ENCODE measurements at regions not wholly inside any gene's neighbourhood (a gene's known extent, or its start where the extent isn't known, plus 50 kb on each side); places are given as distances from the start of the nearest gene placed in this dataset.

GRCh38 chr13:64935441-64935840 lies 2294.7 kb downstream of the PCDH9 start:
- ATAC-seq: peak; percentile 20
- no peak for TF ChIP-seq CSDC2 (CRISPR knock-in tag; IDR thresholded peaks at IDR 0.05)
- no peak for TF ChIP-seq ZC3H10 (CRISPR knock-in tag; IDR thresholded peaks at IDR 0.05)
- no peak for TF ChIP-seq ZFP30 (CRISPR knock-in tag; IDR thresholded peaks at IDR 0.05)

- peak; percentile 53; the same call in 1 of the 2 replicates for TF ChIP-seq CREB5 (CRISPR knock-in tag; IDR thresholded peaks at IDR 0.05; ENCODE audit: low read depth)
- no peak for TF ChIP-seq CSRNP3 (CRISPR knock-in tag; IDR thresholded peaks at IDR 0.05)
- TF ChIP-seq TCF4 (CRISPR knock-in tag; IDR thresholded peaks at IDR 0.05; ENCODE audit: borderline replicate concordance): peak; percentile 52; the same call in 1 of the 2 replicates
- TF ChIP-seq, protein P1, sequence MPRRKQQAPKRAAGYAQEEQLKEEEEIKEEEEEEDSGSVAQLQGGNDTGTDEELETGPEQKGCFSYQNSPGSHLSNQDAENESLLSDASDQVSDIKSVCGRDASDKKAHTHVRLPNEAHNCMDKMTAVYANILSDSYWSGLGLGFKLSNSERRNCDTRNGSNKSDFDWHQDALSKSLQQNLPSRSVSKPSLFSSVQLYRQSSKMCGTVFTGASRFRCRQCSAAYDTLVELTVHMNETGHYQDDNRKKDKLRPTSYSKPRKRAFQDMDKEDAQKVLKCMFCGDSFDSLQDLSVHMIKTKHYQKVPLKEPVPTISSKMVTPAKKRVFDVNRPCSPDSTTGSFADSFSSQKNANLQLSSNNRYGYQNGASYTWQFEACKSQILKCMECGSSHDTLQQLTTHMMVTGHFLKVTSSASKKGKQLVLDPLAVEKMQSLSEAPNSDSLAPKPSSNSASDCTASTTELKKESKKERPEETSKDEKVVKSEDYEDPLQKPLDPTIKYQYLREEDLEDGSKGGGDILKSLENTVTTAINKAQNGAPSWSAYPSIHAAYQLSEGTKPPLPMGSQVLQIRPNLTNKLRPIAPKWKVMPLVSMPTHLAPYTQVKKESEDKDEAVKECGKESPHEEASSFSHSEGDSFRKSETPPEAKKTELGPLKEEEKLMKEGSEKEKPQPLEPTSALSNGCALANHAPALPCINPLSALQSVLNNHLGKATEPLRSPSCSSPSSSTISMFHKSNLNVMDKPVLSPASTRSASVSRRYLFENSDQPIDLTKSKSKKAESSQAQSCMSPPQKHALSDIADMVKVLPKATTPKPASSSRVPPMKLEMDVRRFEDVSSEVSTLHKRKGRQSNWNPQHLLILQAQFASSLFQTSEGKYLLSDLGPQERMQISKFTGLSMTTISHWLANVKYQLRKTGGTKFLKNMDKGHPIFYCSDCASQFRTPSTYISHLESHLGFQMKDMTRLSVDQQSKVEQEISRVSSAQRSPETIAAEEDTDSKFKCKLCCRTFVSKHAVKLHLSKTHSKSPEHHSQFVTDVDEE (CRISPR knock-in tag; IDR thresholded peaks at IDR 0.05): peak; percentile 33; the same call in 1 of the 2 replicates
- TF ChIP-seq ZNF70 (CRISPR knock-in tag; IDR thresholded peaks at IDR 0.05): no peak
- TF ChIP-seq ISL1 (CRISPR knock-in tag; IDR thresholded peaks at IDR 0.05): peak; percentile 95
- TF ChIP-seq ZC3H10 (CRISPR knock-in tag; IDR thresholded peaks at IDR 0.05): 0 out of 2 replicates have a peak, but pooled peaks have one; percentile 11
- ATAC-seq: peak; percentile 56
Measured at GRCh38 chr13:64934569-64935362, 2295.4 kb downstream of the PCDH9 start.

DNA sequence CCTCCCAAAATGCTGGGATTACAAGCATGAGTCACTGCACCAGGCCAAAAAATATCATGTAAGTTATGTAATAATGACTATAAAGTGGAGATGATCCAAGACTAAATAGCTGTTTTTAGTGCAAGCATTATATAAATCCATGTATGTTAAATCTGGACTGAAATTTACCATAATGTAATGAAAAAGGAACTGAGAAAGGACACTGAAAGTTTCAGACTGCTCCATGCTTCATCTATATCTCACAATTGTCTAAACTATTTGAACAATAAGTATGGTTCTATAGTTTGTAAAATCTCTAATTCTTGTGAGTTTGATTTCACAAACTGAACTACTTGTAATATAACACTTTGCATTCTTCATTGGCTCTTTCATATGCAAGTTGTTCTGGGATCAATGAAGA lies 2299.5 kb downstream of the PCDH9 start:
- ATAC-seq: no peak
- TF ChIP-seq BACH2 (CRISPR knock-in tag; IDR thresholded peaks at IDR 0.05; ENCODE audit: borderline replicate concordance): no peak
- TF ChIP-seq CSRNP3 (CRISPR knock-in tag; IDR thresholded peaks at IDR 0.05): no peak
- no peak for TF ChIP-seq ZFP30 (CRISPR knock-in tag; IDR thresholded peaks at IDR 0.05)
- no peak for TF ChIP-seq PATZ1 (CRISPR knock-in tag; IDR thresholded peaks at IDR 0.05; ENCODE audit: borderline replicate concordance)
- no peak for TF ChIP-seq ESRRG (CRISPR knock-in tag; IDR thresholded peaks at IDR 0.05)
- TF ChIP-seq POU6F1 (CRISPR knock-in tag; IDR thresholded peaks at IDR 0.05; ENCODE audit: borderline replicate concordance, low read depth): no peak
- no peak for TF ChIP-seq ZNF70 (CRISPR knock-in tag; IDR thresholded peaks at IDR 0.05)
- TF ChIP-seq SNAI2 (CRISPR knock-in tag; IDR thresholded peaks at IDR 0.05): no peak
- no peak for TF ChIP-seq TOX (CRISPR knock-in tag; IDR thresholded peaks at IDR 0.05; ENCODE audit: borderline replicate concordance)
